ENCODE measurements at regions not wholly inside any gene's neighbourhood (a gene's known extent, or its start where the extent isn't known, plus 50 kb on each side); places are given as distances from the start of the nearest gene placed in this dataset.

DNA sequence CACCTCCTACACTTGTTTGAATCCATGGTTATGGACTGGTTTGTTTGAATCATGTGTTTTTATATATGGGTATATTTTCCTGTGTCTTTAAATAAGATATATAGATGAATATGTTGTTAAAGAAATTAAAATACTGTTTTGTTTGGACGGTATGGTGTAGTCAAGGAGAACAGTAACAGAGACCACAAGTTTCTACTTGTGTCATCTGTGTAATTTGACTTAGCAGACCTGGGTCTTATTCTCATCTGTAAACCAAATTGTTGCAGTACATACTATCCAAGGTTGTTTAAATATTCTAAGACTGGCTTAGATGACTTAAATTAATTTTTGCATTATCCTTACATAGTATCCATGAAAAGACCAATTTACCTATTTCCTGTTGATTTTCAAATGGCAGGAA lies 361.1 kb upstream of the SLITRK1 start:
- no peak for DNase-seq

DNA sequence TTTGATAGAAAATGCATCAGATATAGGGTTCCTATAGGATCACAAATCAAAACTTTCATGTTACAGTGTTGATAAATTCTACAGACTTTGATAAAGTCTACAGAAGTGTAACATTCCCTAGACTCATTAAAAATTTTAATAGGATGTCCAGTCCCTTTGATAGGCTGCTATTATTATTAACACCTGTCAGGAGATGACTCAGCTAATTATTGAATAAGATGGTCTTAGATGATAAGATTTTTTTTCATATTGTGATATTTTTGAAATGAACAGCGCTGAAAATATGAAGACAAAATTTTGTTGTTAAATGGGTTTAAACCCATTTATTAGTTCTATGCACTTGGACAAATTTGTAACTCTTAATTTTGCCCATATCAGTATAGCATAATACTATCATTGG lies 356.8 kb upstream of the SLITRK1 start:
- DNase-seq, result no peak

DNA sequence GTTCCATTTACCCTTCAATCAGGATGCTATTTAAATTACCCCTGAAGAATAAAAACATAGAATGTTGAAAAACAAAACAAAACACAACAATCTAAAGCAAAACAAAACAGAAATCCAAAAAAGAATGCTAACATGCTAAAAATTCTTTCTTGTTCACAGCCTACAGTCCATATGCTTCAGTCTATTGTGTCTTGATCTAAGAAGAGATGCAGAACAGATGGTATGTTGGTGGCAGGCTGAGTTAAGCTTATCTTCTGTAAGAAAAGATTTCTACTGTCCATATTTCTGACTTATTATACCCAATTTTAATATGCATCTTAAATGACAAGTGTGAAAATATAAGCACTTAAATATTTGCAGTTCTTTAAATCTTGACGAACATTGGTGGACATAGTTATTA lies 356.1 kb upstream of the SLITRK1 start:
- no peak for DNase-seq

DNA sequence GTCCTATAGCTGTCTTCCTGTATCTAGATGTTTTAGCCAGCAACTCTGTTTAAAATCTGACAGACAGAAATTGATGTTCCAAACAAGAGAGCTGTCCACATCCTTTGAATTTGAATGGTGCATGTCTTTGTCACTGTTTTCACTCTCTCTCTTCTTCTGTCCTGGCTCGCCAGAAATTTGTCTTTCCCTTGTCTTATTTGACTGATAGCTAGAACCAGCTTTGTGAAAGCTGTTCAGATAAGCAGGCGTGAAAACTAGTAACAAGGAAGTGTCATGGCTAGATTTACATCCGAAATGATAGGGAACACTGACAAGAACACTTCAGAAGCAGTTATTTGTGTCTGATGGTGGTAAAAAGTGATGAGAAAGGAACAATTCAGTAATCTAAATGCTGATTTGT lies 354.9 kb upstream of the SLITRK1 start:
- no peak for DNase-seq

DNA sequence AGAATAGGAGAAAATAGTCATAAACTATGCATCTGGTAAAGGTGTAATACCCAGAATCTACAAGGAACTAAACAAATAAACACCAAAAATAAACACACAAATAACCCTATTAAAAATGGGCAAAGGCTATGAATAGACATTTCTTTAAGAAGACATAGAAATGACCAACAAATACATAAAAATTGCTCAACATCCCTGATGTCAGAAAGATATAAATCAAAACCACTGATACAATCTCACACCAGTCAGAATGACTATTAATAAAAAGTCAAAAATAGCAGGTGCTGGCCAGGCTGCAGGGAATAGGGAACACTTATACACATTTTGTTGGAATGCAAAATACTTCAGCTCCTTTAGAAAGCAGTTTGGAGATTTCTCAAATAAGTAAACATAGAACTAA lies 352.1 kb upstream of the SLITRK1 start:
- DNase-seq, result no peak

DNA sequence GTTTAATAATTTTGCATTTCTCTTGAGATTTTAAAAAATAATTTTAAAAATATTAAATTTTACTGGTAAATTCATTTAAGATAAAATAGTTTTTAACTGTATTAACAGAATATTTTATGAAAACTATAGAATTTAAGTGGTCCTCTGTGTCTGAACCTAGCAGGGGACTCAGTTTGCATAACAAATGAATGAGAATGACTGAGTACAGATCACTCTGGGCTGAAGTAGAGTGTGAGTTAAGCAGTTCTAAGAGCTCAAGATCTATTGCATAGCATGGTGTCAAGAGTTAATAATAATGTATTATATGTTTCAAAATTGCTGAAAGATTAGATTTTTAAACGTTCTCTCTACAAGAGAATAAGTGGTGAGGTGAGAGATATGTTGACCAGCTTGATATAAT lies 348.3 kb upstream of the SLITRK1 start:
- no peak for DNase-seq

DNA sequence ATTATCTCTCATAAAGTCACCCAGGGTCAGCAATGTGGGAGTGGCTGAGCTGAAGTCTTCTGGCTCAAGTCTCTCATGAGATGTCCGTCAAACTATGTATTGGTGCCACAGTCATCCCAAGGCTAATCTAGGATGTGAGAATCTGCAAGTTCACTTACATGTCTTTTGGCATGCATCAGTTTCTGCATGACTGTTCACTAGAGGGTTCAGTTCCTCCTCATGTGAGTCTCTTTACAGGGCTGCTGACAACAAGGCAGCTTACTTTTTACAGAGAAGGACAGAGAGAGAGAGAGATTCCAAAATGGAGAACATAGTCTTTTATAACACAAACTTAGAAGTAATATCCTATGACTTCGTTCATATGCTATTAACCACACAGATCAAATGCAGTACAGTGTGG lies 328.8 kb upstream of the SLITRK1 start:
- DNase-seq, result no peak

DNA sequence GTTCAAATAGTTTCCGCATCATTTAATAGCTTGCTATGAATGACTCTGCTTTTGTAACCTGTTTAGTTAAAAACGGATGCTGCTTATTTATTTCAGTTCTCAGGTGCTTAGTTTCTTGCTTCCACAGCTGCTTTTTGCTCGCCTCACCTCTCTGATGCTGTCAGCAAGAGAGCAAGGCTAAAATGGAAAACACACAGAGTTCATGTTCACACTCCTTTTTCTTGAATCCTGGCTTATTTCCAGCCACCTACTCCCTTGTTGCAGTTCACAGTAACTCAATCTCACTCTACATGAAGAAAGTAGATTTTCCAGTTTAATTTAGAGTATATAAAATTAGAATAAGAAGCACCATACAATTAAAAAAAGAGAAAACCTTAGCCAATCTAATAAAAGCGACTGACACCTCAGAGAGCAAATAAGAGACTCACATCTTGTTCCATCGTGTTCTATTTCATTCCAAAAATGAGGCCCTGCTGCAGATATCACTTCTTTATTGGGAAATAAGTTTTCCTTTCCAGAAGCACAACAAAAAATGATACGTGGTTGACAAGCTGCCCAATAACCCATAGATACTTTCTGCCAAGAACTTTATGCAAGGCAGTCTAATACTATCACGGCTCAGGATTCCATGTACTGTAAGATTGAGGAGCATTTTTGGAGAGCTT lies 326.1 kb upstream of the SLITRK1 start:
- DNase-seq, result no peak

DNA sequence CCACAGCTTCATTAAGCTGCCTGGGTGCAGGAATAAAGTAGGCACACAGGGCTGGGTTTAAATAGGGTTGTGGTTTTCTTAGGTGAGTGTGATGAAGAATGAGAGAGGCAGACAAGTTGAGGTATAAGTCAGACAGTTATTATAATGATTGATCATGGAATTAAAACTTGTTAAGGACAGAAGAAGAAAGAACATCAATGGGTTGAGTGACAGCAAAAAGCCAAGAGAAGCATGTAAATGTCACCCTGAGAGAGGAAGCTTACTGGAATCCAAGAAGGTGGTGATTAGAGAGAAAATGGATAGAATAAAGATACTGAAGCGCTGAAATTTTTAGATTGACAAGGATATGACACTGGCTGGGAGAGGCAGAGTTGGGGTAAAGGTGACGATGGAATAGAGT lies 325.2 kb upstream of the SLITRK1 start:
- DNase-seq, result no peak

DNA sequence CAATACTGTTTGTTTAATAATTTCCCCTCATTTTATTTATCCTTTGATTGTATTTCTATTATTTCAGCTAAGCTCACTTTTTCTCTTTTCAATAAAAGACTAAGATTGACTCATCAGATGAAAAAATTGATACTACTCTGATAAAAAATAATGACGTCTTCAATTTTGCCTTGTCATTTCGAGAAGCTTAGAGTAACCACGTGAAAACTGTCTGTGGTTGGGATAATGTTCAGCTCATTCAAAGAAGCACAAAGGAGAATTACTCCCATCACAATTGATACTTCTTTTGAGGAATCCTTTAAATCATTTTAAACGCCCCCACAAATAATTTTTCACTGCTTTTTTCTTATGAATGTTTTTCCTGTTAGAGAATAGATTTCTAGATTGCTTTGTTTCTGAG lies 318.7 kb upstream of the SLITRK1 start:
- DNase-seq, result no peak

DNA sequence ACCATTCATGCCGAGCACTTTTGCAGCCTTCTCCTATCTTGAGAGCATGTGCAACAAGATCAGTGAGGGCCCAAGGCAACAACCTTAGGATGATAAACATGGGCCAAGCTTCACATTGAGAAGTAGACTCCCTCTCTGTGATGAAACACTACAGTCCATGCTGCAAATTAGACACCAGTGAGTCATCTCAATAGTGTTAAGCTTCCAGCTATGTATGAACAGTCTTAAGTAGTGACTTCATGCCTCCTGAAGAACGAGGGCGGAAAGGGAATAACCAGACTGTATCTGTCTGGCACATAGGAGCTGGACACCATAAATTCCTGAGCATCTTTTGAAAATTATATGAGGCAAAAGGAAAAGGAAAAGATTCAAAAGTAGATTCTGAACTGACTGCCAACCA lies 309.9 kb upstream of the SLITRK1 start:
- DNase-seq, result no peak

DNA sequence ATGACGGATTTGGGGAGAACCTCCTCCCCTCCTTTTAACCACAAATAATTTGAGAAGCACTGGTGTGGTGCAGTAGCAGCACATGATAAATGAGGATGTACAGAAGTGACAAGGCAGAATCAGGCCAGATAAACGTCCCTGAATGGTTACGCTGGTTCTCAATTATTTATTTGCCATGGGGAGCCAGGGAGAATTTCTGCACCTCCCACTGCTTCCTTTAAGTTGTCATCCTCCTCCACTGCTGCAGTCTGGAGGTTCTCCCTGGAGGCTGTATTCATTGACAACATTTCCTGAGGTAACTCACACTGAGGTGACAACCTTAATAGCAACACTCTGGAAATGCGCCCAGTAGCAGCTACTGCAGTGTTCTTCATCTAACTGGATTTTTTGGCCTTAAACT lies 308.9 kb upstream of the SLITRK1 start:
- DNase-seq, result no peak

DNA sequence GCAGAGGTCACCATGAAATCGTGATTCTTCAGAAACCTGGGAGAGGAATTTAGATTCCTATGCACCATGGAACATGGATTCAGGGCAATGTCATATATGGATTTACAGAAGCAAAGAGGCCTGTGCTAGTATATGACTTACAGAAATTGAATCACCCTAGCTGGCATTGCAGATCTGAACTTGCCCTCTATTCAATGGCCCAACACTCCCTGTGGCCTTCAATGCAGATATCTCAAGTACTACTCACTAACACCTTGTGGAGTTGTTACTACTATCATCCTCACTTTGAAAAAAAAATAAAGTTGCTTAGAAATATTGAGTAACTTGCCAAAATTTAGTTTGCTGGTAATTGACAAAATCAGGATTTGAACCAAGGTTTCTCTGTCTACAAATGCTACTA lies 305.4 kb upstream of the SLITRK1 start:
- no peak for DNase-seq

DNA sequence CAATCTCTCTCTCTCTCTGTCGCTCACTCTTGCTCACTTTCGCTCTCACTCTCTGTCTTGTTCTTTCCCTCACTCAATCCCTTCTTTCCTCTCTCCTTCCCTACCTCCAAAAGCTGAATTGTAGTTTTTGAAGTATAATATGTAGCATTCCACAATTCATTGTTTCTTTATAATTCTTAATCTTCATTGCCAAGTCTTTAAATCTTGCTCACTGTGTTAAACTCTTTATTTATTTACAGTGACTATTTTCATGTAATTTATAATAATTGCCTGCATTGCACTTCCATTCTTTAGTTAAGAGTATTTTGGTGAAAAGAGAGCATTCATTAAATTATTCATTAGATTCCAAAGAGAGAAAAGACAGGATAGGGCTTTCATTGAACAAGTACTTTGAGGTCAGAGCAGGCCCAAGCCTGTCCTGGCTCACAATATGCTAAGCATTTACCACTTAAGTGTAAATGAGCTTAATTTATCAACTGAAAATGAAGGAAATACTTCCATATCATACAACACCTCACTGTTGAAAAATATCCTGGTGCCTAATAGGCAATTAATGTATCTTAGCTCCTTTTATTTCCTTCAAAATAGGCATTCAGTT lies 257.4 kb upstream of the SLITRK1 start:
- DNase-seq, result no peak

DNA sequence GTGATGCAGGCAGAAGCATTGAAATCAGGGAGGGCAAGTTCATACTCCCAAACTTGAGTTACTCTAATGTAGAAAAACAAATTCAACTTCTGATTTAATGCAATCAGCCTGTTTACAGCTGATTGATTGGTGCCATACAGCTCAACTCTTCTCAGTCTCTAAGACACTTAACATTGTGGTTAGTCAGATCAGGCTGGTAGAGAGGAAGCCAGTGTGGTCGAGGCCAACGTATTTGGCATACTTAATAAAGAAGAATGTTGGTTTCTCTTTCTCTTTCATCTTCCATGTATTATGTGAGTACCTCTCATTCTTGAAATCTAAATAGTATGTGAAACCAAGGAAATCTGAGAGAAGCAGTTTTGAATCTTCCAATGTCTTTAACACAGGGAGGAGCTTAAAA lies 255.0 kb upstream of the SLITRK1 start:
- DNase-seq, result peak; percentile 22 to 37

DNA sequence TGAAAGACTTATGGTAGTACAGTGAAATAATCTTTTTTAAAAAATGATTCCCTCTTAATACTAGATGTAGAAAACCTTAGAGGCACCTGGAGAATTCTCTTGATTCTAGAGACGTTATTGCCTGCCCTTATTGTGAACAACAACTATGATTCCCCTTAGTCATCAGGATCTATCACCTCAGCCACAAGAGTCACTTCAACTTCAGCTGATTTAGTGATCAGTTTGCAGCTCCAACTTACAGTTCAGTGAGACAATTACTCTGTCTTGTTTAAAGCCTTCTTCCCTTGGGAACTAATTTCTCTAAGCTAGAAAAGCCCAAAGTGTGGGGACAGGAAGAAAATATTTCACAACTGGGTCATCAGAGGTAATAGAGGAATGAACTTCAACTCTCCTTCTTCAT lies 254.3 kb upstream of the SLITRK1 start:
- no peak for DNase-seq

DNA sequence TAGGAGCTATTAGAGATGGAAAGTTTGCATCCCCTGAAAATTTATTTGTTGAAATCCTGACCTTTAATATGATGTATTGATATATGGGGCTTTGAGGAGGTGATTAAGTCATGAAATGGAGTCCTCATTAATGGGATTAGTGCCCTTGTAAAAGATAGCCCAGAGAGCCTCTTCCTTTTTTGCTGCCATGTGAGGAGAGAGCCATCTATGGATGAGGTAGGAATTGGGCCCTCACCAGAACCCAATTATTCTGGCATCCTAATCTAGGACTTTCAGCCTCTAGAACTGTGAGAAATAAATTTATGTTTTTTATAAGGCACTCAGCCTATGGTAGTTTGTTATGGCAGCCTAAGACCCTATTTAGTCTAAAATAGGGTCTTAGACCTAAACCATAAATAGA lies 250.2 kb upstream of the SLITRK1 start:
- DNase-seq, result no peak

DNA sequence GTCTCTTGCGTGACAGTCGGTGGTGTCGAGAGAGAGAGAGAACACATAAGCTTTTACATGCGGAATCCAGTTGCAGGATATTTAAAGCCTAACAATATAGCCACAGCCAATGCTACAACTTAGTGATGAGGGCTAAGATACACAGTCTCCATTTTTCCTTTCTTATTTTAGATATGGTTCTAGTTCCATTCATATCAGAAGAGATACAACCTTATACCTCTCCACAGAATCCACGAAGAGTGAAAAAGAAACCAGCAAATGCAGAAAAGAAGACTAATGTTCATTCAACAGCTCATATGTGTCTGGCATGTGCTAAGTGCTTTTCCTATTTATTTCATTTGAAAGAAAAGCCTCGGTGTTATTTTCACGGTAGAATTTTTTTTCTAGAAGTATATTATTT lies 249.0 kb upstream of the SLITRK1 start:
- no peak for DNase-seq

DNA sequence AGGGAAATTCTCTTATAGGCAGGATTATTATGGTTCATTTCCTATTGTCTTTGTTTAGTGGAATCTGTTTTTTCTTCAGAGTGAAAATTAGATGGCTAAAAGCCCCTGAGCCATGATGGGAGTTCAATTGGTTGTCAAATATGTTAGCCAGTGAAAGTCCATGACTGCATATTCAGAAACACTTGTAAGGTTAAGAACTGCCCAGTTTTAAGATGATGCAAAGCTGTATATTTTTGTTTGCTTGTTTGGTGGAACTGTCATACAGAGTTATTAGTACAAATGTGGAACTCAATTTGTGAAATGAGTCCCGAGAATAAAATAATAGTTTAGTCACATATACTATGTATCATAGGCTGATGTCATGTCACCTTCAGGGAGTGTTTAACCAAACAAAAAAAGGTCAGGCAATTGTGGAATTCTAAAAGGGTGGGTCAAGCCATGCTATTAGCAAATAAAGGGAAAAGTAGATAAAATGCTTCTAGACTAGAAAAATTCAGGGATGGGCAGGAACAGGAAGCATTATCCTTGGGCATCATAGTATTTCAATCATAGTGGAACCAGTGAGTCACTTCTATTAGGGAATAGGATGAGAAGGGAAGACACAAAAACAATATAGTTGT lies 248.3 kb upstream of the SLITRK1 start:
- no peak for DNase-seq

DNA sequence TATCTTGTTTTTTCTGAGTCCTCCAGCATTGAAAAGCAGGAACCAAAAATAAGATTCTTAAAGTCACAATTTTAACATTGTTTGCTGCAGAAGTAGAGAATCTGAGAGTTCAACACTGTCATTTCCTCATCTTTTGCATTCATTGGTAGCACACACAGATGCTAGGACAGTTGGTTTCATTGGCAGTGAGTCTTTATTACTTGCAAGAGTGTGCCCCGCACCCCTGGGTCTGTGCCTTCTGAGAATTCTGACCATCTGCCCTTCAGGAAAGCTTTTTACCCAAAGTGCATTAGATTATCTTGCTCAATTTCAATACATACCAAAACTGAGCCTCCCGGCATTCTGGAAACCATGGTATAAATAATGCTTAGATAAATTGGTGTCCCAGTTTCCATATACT lies 247.7 kb upstream of the SLITRK1 start:
- no peak for DNase-seq

DNA sequence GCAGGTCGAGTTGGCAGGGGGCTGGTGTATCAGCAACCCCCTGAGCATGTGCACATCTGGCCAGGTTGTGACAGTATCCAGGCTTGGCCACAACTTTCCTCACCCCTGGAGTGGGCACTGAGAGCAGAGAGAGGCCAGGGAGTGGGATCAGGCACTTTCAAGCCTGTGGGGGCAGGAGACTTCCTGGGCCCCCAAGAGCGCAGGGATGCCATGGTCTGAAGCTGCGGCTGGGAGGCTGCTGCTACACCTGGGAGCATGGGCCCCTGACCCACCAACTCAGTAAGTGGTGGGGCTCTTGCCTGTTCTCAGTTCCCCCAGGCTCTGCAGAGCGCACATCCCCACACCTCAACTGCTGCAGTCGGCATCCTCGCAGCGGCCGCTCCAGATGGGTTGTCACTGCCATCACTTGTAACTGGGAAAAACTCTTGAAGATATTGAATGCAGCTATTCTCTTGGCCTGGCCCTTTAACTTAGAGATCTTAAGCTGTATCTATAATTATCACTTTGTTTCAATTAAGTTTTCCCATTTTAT lies 245.4 kb upstream of the SLITRK1 start:
- no peak for DNase-seq

DNA sequence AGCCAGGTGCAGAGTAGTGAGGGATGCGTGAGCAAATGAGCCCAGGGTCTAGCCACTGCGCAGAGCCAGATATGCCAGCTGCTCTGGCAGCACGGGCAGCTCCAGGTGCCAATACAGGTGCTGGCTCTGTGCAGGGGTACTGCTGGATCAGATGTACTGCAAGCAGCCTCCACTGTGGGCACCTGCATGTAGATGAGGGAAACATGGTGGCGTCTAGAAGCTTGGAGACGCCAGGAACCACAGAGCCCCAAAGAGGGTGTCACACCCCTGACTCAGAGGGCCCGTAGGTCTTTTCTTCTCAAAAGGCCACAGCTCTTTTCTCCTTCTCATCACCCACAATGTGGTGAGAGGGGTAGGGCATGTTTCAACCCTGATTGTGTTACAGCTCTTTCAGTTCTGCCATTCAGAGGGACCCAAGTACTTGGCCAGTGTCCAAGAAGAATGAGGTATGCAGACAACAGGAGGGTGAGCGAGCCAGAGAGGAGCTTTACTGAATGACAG lies 244.4 kb upstream of the SLITRK1 start:
- no peak for DNase-seq

DNA sequence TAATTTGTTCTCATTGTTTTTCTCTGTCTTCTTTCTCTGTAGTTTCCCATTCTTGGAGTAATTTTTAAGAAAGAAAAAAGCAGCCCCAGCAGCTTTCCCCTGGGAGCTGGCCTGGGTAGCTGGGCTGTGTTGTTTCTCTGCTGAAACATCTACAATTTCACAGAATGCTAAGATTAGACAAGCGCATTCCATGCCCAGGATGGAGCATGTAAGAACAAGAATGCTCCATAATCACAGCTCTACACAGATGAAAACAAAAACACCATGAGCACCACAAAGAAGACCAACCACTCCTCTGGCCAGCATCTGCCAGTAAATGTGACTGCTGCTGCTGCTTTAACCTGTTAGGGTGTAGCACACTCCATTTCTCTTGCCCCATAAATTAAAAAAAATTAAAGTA lies 239.2 kb upstream of the SLITRK1 start:
- DNase-seq, result no peak

DNA sequence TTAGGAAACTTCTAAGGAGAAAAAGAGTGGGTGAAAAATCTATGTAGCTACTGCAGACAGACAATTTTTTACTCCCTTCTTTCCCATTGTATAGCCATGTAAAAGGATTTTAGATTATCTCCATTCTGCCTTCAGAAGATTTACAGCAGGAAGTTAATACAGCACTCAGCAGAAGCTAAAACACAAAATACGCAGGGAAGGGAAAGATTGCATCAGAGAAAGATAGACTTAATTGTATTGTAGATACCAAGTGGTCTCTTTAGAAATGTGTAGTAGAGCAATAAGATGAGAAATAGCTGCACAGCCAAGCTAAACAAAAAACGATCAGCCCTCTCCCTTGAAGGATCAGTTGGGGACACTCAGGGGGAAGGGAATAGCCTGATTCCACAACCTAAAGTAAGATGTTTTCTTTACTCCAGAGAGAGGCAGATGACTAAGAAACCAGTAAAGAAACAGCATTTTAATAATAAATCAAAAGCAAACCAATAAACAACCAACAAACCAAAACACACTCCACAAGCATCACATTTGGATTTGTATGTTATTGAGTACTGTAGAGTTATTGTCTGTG lies 236.7 kb upstream of the SLITRK1 start:
- no peak for DNase-seq
